Ishikawa (cell line): ENCODE measurements at regions not wholly inside any gene's neighbourhood (a gene's known extent, or its start where the extent isn't known, plus 50 kb on each side); places are given as distances from the start of the nearest gene placed in this dataset.

Source experiments
- CREB1 ChIP-seq: IDR thresholded peaks from 2 replicates; pipeline ENCODE4 v1.6.1; 2012; ENCODE audit warnings: low read depth
- EGR1 ChIP-seq: IDR thresholded peaks from 2 replicates; pipeline ENCODE4 v1.6.1; 2012
- EP300 ChIP-seq: IDR thresholded peaks from 2 replicates; pipeline ENCODE4 v1.6.1; 2012; ENCODE audit warnings: borderline replicate concordance
- NFIC ChIP-seq: IDR thresholded peaks from 2 replicates; pipeline ENCODE4 v1.6.1; 2012
- RAD21 ChIP-seq: IDR thresholded peaks from 2 replicates; pipeline ENCODE4 v1.6.1; 2012; ENCODE audit warnings: low read depth
- TAF1 ChIP-seq: IDR thresholded peaks from 2 replicates; pipeline ENCODE4 v1.6.1; 2012; ENCODE audit warnings: low read depth, mild to moderate bottlenecking
- TEAD4 ChIP-seq: IDR thresholded peaks from 2 replicates; pipeline ENCODE4 v1.6.1; 2012
- YY1 ChIP-seq: IDR thresholded peaks from 2 replicates; pipeline ENCODE4 v1.6.1; 2012; ENCODE audit warnings: low read depth
- TF ChIP-seq, protein P1 (sequence below): IDR thresholded peaks from 2 replicates; pipeline ENCODE4 v1.6.1; 2012
- TF ChIP-seq, protein P2 (sequence below): IDR thresholded peaks from 2 replicates; pipeline ENCODE4 v1.6.1; 2012

DNA sequence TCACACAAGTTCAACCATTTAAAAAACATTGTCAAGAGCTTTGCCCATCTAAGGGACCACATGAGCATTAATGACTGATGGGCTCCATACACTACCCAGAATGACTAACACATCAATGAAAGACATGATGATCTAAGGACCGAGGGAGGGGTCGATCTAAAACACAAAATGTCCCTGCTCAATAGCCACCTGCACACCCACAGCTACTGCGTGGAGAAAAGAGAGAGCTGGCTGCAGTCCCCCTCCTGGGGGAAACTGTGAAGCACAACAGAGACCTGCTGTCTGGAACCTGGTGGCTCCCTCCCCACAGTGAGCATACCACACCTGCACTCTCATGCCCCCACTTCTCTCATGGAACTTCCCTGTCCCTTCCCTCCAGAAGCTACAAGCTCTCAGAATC, 130.1 kb upstream of the ERG start:
- TF ChIP-seq CREB1 (no peak), EP300 (no peak), NFIC (no peak), RAD21 (no peak), TEAD4 (no peak), TAF1 (no peak), EGR1 (no peak), YY1 (no peak)
- TF ChIP-seq, protein P1, sequence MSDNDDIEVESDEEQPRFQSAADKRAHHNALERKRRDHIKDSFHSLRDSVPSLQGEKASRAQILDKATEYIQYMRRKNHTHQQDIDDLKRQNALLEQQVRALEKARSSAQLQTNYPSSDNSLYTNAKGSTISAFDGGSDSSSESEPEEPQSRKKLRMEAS, result no peak
- TF ChIP-seq, protein P2, sequence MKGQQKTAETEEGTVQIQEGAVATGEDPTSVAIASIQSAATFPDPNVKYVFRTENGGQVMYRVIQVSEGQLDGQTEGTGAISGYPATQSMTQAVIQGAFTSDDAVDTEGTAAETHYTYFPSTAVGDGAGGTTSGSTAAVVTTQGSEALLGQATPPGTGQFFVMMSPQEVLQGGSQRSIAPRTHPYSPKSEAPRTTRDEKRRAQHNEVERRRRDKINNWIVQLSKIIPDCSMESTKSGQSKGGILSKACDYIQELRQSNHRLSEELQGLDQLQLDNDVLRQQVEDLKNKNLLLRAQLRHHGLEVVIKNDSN, result no peak
